GM18505 (cell line): ENCODE measurements at regions not wholly inside any gene's neighbourhood (a gene's known extent, or its start where the extent isn't known, plus 50 kb on each side); places are given as distances from the start of the nearest gene placed in this dataset.

Experiments
- ATAC-seq: cut with Tn5 transposase; IDR thresholded peaks from one replicate; pipeline ENCODE4 v1.9.1; 2021; ENCODE audit not compliant: unreplicated experiment
- POLR2A ChIP-seq: IDR thresholded peaks from 4 replicates; pipeline ENCODE4 v1.6.1; 2011; ENCODE audit warnings: borderline replicate concordance; ENCODE audit not compliant: insufficient read depth, insufficient read length; ENCODE audit errors: extremely low read depth

GRCh38 chr12:116482179-116482578 lies 77.0 kb upstream of the MAP1LC3B2 start:
- no peak for TF ChIP-seq POLR2A
- ATAC-seq, result no peak

- no peak for TF ChIP-seq POLR2A
- no peak for ATAC-seq
These were observed 76.3 kb upstream of the MAP1LC3B2 start for GRCh38 chr12:116482859-116483258.

DNA sequence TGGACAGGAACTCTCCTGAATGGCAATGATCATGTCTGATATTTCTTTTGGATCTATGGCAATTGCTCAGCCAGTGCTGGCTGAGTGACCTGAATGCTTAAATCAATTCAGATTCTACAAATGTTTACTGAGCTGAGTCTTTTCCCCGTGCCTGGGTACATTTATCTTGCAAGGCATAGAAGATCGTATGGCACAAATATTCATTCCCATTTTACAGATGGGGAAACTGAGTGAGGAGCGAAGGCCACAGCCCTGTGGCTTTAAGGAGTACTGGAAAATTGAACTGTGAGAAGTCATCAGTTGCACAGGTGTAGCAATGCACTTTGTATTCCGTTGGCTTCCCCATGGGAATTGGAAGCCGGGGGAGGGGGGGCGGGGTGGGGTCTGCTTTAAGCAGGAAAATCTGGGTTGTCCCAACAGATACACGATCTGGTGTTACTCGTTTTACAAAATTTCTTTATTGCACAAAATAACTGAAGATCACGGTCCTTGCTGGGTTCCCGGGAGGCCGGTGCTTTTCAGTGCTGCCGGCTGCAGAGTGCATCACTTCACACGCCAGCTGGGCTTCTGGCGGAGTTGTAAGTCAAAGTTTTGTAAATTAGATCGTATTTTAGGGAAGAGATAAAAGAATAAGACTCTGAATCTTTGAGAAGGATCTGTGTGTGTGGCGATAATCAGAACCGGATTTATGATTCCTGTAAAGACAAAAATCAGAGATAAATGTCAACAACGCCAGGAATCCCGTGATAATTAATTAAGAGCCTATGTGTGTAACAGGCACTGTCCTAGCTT lies 75.0 kb upstream of the MAP1LC3B2 start:
- TF ChIP-seq POLR2A, result no peak
- ATAC-seq, result no peak

DNA sequence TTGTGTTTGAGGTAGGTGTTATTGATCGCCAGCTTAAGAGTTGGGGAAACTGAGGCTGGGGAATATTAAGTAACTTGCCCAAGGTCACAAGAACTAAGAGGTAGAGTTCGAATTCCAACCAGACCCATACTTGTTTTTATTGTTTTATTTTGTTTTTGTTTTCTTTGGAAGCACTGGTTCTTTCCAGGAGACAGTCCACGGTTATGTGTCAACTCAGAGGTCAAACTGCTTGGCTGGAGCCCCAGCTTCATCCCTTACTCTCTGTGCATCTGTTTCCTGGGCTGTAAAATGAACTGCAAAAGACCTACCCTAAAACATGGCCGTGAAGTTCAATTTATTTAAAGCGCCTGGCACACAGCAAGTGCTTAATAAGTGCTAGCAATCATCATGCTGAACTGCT lies 74.4 kb upstream of the MAP1LC3B2 start:
- TF ChIP-seq POLR2A, result no peak
- ATAC-seq, result no peak

GRCh38 chr12:116489116-116489515 lies 70.1 kb upstream of the MAP1LC3B2 start:
- TF ChIP-seq POLR2A, result no peak
- no peak for ATAC-seq

DNA sequence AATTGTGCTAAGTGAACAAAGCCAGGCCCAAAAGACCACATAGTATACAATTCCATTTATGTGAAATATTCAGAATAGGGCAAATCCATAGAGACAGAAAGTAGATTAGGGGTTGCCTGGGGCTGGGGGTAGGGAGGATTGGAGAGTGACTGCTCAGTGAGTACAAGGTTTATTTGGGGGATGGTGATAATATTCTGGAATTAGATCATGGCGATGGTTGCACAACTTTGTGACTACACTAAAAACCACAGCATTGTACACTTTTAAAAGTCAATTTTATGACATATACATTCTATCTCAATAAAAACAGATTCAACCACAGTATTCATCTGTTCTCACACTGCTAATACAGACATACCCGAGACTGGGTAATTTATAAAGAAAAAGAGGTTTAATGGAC lies 68.7 kb upstream of the MAP1LC3B2 start:
- TF ChIP-seq POLR2A, result no peak
- no peak for ATAC-seq

- no peak for ATAC-seq
- TF ChIP-seq POLR2A, result no peak
These were observed 66.4 kb upstream of the MAP1LC3B2 start for GRCh38 chr12:116492703-116493324.

DNA sequence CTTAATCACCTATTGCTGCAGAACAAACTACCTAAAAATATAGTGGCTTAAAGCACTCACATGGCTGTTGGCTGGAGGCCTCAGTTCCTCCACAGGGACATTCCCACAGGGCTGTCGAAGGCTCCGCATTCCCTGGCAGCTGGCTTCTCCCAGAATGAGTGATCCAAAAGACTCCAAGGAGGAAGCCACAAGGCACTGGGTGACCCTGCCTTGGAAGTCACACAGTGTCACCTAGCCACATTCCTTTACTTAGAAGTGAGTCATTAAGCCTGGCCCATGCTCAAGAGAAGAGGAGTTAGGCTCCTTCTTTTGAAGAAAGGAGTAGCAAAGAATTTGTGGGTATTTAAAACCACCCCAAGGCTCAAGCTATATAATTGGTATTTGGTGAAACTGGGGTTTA lies 63.9 kb upstream of the MAP1LC3B2 start:
- TF ChIP-seq POLR2A, result no peak
- no peak for ATAC-seq

DNA sequence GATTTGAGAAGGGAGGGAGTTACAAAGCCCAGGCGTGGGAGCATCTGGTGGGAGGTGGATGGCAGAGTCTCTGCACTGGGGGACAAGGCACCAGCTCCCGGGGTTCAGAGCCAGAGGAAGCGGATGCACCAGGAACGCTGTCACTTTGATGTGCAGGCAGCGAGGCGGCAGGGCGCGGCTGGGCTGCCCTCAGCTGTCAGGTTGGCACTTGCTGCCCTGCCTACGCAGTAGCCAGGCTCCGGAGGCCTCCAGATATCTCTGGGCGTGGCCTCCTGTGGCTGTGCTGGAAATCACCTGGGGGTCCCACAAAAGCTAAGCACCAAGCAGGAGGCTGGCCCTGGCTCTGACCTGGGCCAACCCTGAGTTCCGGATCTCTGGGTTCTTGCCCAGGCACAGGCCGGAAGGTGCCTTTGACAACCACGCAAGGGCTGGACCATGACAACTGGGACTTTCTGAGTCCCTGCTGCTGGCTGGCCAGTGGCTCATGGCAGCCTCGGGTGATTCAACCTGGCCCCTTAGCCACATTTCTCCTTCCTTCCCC lies 62.1 kb upstream of the MAP1LC3B2 start:
- TF ChIP-seq POLR2A, result no peak
- ATAC-seq, result no peak

DNA sequence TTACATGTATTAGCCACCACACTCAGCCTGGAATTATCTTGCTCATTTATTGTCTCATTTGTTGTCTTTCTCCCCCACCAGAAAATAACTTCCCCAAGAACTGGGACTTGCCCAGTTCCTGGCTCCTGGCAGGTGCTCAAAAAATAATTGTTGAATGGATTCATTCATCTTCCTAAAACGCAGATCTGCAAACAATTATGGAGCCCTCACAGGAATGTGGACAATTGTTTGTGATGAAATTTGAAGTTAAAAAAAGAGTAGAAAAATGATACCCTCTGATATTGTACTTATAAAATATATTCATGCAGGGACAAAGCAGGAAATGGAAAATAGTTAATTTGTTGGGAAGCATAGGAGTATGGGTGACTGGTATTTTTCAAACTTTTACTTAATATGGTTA lies 60.7 kb upstream of the MAP1LC3B2 start:
- ATAC-seq, result no peak
- no peak for TF ChIP-seq POLR2A

GRCh38 chr12:116502141-116502725 lies 56.9 kb upstream of the MAP1LC3B2 start:
- no peak for TF ChIP-seq POLR2A
- ATAC-seq, result no peak

DNA sequence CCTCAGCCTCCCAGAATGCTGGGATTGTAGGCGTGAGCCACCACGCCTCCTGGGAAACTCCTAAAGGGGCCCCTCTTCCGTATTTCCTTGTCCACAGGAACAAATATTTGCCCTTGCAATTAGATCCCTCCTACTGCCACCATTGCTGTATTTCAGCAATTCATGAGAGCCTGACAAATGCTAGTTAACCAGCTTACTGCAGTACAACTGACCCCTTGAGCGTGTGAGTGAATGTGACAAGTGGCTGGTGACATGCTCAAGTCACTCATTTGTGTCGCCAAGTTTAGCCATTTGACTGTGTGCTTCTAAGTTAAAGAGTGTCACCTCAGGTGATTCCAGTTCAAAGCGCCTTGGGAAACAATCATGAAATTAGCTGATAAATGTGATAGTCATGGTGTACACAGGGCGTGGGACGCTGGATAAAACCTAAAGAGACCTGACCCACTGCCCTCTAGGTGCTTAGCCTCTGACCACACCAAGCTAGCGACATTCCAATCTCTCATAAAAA lies 56.1 kb upstream of the MAP1LC3B2 start:
- TF ChIP-seq POLR2A, result no peak

DNA sequence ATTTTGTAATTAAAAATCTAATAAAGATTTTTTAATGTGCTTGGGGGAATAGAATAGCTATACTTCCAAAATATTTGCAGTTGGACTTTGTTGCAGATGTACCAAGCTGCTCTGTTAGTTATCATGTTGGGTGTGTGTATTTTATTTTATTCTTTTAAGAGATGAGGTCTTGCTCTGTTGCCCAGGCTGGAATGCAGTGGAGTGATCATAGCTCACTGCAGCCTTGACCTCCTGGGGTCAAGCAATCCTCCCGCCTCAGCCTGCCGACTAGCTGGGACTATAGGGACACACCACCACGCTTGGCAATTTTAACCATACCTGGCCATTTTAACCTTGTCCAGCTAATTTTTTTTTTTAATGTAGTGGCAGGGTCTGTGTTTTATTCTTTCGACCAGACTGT lies 54.7 kb upstream of the MAP1LC3B2 start:
- TF ChIP-seq POLR2A, result no peak
- ATAC-seq, result no peak

More for the DNA sequence above, 56.1 kb upstream of the MAP1LC3B2 start:
- ATAC-seq, result no peak

GRCh38 chr12:116506697-116507064 lies 52.5 kb upstream of the MAP1LC3B2 start:
- TF ChIP-seq POLR2A, result no peak
- no peak for ATAC-seq
